Subcutaneous abdominal adipose tissue (tissue), 5 donors: ENCODE measurements at regions not wholly inside any gene's neighbourhood (a gene's known extent, or its start where the extent isn't known, plus 50 kb on each side); places are given as distances from the start of the nearest gene placed in this dataset.

ENCODE experiments used
- H3K27ac ChIP-seq: one replicate; pipeline ENCODE4 v1.7.0; 2013; ENCODE audit warnings: low read depth, mild to moderate bottlenecking, inconsistent platforms, low read length, moderate library complexity
- H3K27me3 ChIP-seq, 5 donors: one replicate each; pipeline ENCODE4 v1.7.0; 2013; ENCODE audit warnings: low read length in 5 of 5, inconsistent platforms in 1 of 5; ENCODE audit not compliant: control insufficient read depth in 5 of 5, insufficient read depth in 4 of 5
- H3K36me3 ChIP-seq, 5 donors: one replicate each; pipeline ENCODE4 v1.7.0; 2013; ENCODE audit warnings: low read length in 5 of 5; ENCODE audit not compliant: control insufficient read depth in 5 of 5, insufficient read depth in 5 of 5
- H3K4me1 ChIP-seq, 5 donors: one replicate each; pipeline ENCODE4 v1.7.0; 2013; ENCODE audit warnings: low read length in 5 of 5, mild to moderate bottlenecking in 3 of 5, moderate library complexity in 1 of 5; ENCODE audit not compliant: control insufficient read depth in 5 of 5, insufficient read depth in 5 of 5
- H3K4me3 ChIP-seq, 5 donors: one replicate each; pipeline ENCODE4 v1.7.0; 2013; ENCODE audit warnings: low read length in 5 of 5, low read depth in 1 of 5
- H3K9ac ChIP-seq, 5 donors: one replicate each; pipeline ENCODE4 v1.7.0; 2013; ENCODE audit warnings: low read length in 5 of 5, mild to moderate bottlenecking in 4 of 5, moderate library complexity in 3 of 5
- H3K9me3 ChIP-seq, 5 donors: one replicate each; pipeline ENCODE4 v1.7.0; 2013; ENCODE audit warnings: low read length in 5 of 5; ENCODE audit not compliant: control insufficient read depth in 5 of 5
- donor health status: healthy.
- donor health status: healthy.
- donor health status: healthy.
- donor health status: healthy.
- donor health status: healthy.

GRCh38 chr13:112639521-112639920 is 50.3 kb upstream of the ATP11A start:
- H3K9ac ChIP-seq, result no peak overlapping the region
- H3K36me3 ChIP-seq, result no peaks in the 10 kb centered on the region
- H3K4me1 ChIP-seq, result peaks cover 0 to 5% (median 3%) of the 10 kb centered on the region in 5 donors
- no peak overlapping the region for H3K27ac ChIP-seq
- no peaks in the 10 kb centered on the region for H3K9me3 ChIP-seq
- no peak overlapping the region for H3K4me3 ChIP-seq
- H3K27me3 ChIP-seq, result peaks cover 29 to 51% (median 44%) of the 10 kb centered on the region in 5 donors

GRCh38 chr13:112638919-112639318 is 50.9 kb upstream of the ATP11A start:
- no peaks in the 10 kb centered on the region for H3K36me3 ChIP-seq
- peaks cover 29 to 49% (median 44%) of the 10 kb centered on the region in 5 donors for H3K27me3 ChIP-seq
- H3K4me1 ChIP-seq, result peaks cover 0 to 5% (median 3%) of the 10 kb centered on the region in 5 donors
- no peak overlapping the region for H3K9ac ChIP-seq
- H3K9me3 ChIP-seq, result no peaks in the 10 kb centered on the region
- H3K4me3 ChIP-seq, result no peak overlapping the region
- H3K27ac ChIP-seq, result no peak overlapping the region

GRCh38 chr13:112638157-112638750 is 50.3 kb upstream of the TUBGCP3 start:
- H3K9ac ChIP-seq, result no peak overlapping the region
- no peak overlapping the region for H3K4me3 ChIP-seq
- H3K36me3 ChIP-seq, result no peaks in the 10 kb centered on the region
- H3K9me3 ChIP-seq, result no peaks in the 10 kb centered on the region
- peaks cover 0 to 5% (median 3%) of the 10 kb centered on the region in 5 donors for H3K4me1 ChIP-seq
- no peak overlapping the region for H3K27ac ChIP-seq
- H3K27me3 ChIP-seq, result peaks cover 29 to 52% (median 44%) of the 10 kb centered on the region in 5 donors
